Testis (tissue), 2 donors: ENCODE measurements at regions not wholly inside any gene's neighbourhood (a gene's known extent, or its start where the extent isn't known, plus 50 kb on each side); places are given as distances from the start of the nearest gene placed in this dataset.

ENCODE experiments used
- DNase-seq: peaks from one replicate; pipeline ENCODE4 v3.0.0-alpha.2; 2019
- H3K27ac ChIP-seq, 2 donors: fragments of 200-600 bp; sonication (generic); one replicate each; pipeline ENCODE4 v1.5.1; 2019
- H3K27me3 ChIP-seq: fragments of 200-600 bp; sonication (generic); one replicate; pipeline ENCODE4 v1.5.1; 2019
- H3K36me3 ChIP-seq: fragments of 200-600 bp; sonication (generic); one replicate; pipeline ENCODE4 v1.5.1; 2017; ENCODE audit warnings: low read depth; ENCODE audit errors: missing control alignments
- H3K4me1 ChIP-seq: fragments of 200-600 bp; sonication (generic); one replicate; pipeline ENCODE4 v1.5.1; 2019
- H3K4me3 ChIP-seq, 2 donors: fragments of 200-600 bp; sonication (generic); one replicate each; pipeline ENCODE4 v1.5.1; 2017 to 2019
- H3K9me3 ChIP-seq: fragments of 200-600 bp; sonication (generic); one replicate; pipeline ENCODE4 v1.5.1; 2017
- POLR2A ChIP-seq: fragments of 450-650 bp; IDR thresholded peaks from one replicate; pipeline ENCODE4 v1.6.1; 2017; ENCODE audit warnings: antibody characterized with exemption, mild to moderate bottlenecking, moderate library complexity
- WGBS, 2 donors: methylation state at CpG; one replicate each; pipeline ENCODE4 v1.1.5; 2018; 5-methylcytosine and 5-hydroxymethylcytosine counted together
- intact Hi-C: fragments of 100-400 bp; cut with DNase I; formaldehyde crosslinking; loops from one replicate; pipeline ENCODE4 v1.15.1; 2023; ENCODE audit warnings: low total_unique reads
- TF ChIP-seq, protein P1 (sequence below), 3 experiments: fragments of 450-650 bp in 2 of 3; fragments of 200-600 bp in 1 of 3; sonication (generic) in 1 of 3; IDR thresholded peaks; one replicate each; pipeline ENCODE4 v1.5.1; 2016 to 2019; ENCODE audit warnings: antibody characterized with exemption in 3 of 3, mild to moderate bottlenecking in 2 of 3, moderate library complexity in 1 of 3

DNA sequence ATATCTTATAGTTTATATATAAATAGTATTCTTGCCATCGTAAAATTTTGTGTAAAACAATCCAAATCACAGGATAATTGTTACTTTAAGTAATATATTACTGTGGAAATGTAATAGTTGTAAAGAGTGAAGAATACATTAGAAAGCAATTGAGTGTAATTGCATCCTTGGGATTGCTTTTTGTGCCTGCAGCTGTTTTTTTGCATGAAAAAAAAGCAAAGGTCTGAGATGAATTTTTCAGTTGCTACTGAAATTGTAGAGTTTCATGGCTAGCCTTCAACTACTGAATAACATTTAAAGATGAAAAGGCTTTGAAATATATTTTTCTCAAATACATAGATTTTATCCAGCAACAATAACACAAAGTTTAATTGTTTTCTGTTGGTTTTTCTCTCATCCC lies 232.0 kb upstream of the FAM174A start:
- H3K27ac ChIP-seq = no peak overlapping the region
- 54 to 70% methylated on average over 1 of the region's 1 CpG for WGBS, 2 donors
- intact Hi-C loops = no loop called here
- no peaks in the 10 kb centered on the region for H3K36me3 ChIP-seq
- no peaks in the 10 kb centered on the region for H3K27me3 ChIP-seq
- no peaks in the 10 kb centered on the region for H3K4me1 ChIP-seq
- H3K9me3 ChIP-seq = no peaks in the 10 kb centered on the region
- no peak for DNase-seq
- H3K4me3 ChIP-seq = no peak overlapping the region
- TF ChIP-seq POLR2A = no peak
- TF ChIP-seq, protein P1, sequence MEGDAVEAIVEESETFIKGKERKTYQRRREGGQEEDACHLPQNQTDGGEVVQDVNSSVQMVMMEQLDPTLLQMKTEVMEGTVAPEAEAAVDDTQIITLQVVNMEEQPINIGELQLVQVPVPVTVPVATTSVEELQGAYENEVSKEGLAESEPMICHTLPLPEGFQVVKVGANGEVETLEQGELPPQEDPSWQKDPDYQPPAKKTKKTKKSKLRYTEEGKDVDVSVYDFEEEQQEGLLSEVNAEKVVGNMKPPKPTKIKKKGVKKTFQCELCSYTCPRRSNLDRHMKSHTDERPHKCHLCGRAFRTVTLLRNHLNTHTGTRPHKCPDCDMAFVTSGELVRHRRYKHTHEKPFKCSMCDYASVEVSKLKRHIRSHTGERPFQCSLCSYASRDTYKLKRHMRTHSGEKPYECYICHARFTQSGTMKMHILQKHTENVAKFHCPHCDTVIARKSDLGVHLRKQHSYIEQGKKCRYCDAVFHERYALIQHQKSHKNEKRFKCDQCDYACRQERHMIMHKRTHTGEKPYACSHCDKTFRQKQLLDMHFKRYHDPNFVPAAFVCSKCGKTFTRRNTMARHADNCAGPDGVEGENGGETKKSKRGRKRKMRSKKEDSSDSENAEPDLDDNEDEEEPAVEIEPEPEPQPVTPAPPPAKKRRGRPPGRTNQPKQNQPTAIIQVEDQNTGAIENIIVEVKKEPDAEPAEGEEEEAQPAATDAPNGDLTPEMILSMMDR (IDR thresholded peaks at IDR 0.05) = no peak

DNA sequence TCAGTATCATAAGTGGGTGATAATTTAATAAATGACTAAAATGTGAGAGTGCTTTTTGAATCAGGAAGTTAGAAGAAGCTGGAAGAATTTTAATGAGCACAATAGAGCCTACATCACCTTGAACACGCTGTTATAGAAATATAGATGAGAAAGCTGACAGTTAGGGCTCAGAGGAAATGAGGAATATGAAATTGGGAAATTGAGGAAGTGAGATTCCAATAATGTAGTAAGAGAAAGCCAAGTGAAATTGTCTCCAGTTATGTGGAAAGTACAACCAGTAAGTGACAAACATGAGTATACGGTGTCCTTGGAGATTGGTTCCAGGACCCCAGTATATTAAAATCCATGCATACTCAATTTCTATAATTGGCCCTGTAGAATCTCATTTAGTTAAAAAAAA lies 235.9 kb upstream of the FAM174A start:
- whole genome bisulfite sequencing, 2 donors = 93 to 94% methylated on average over 2 of the region's 2 CpGs
- Histone ChIP-seq H3K36me3 (no peaks in the 10 kb centered on the region), H3K4me1 (no peaks in the 10 kb centered on the region), H3K27ac (no peak overlapping the region), H3K4me3 (no peak overlapping the region), H3K27me3 (no peaks in the 10 kb centered on the region), H3K9me3 (no peaks in the 10 kb centered on the region)
- DNase-seq = no peak
- intact Hi-C loops = no loop called here
- no peak for TF ChIP-seq POLR2A

DNA sequence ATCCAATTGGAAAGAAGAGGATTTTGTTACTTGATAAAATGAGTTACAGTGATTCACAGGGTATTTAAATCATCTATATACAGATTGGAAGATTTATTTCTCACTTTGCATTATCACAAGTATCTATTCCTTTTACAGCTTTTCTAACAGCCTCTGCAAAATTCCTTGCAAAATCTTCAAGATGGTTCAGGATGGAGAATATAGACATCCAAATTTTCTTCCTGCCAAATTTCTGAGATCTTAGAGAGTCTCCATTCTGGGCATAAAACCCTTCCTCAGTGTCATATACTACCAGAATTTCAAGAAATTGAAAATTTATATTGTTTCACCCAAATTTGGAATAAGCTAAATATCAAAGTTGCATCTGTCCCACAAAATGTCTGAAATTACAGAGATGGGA lies 259.1 kb upstream of the FAM174A start:
- Histone ChIP-seq H3K9me3 (no peaks in the 10 kb centered on the region), H3K4me1 (no peaks in the 10 kb centered on the region), H3K27ac (no peak overlapping the region), H3K36me3 (no peaks in the 10 kb centered on the region), H3K27me3 (no peaks in the 10 kb centered on the region), H3K4me3 (no peak overlapping the region)
- TF ChIP-seq, protein P1 (IDR thresholded peaks at IDR 0.05) = no peak
- no peak for TF ChIP-seq POLR2A
- intact Hi-C loops = no loop called here
- no peak for DNase-seq

DNA sequence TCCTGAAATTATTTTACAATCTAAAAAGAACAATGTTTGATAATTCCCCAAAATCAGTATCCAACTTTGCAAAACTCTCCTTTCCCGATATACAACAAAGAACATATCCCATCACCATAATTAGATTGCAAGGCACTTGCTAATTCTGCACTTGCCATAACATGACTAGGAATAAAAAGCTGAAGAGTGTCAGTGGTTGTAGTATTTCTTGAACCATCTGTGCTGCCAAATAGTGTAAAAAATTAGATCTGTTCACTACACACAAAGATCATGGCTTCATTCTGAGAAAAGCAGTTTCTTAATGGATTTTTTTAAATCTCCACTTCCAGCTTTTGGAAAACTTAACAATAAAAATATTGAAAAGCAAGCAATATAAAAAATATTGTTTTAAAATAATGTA lies 259.5 kb upstream of the FAM174A start:
- no peaks in the 10 kb centered on the region for H3K36me3 ChIP-seq
- H3K27me3 ChIP-seq = no peaks in the 10 kb centered on the region
- WGBS, 2 donors = 97% methylated on average over 1 of the region's 1 CpG
- no peak overlapping the region for H3K27ac ChIP-seq
- H3K4me1 ChIP-seq = no peaks in the 10 kb centered on the region
- intact Hi-C loops = no loop called here
- no peak for DNase-seq
- no peak for TF ChIP-seq POLR2A
- TF ChIP-seq, protein P1 (IDR thresholded peaks at IDR 0.05) = no peak
- H3K4me3 ChIP-seq = no peak overlapping the region
- H3K9me3 ChIP-seq = no peaks in the 10 kb centered on the region

DNA sequence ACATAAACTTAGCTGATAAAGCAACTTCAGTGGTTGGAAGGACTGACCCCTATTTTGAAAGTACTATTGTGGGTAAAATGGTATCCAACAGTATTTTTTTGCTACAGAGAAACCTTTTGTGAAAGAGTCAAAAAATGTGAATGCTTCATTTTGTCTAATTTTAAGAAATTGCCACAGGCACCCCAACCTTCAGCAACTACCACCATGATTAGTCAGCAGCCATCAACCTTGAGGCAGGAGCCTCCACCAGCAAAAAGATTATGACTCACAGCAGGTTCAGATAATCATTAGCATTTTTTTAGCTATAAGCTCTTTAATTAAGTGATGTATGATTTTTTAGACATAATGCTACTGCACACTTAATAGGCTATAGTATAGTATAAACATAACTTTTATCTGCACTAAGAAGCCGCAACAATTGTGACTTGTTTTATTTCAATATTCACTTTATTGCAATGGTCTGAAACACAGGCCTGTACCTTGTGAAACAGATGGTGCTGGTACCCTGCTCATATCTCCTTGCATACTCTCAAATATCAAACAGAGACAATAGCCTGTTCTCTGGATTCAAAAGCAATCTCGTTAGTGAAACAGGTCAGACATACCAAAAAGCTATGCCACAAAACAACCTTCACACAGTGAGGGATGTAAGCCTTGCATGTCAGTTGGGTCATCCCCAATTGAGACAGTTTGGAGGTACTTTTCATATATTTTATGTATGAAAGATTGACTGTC lies 261.2 kb upstream of the FAM174A start:
- H3K36me3 ChIP-seq = no peaks in the 10 kb centered on the region
- H3K27me3 ChIP-seq = no peaks in the 10 kb centered on the region
- DNase-seq = no peak
- TF ChIP-seq POLR2A = no peak
- TF ChIP-seq, protein P1 (IDR thresholded peaks at IDR 0.05) = no peak
- WGBS, 2 donors = 76 to 91% methylated on average over 2 of the region's 2 CpGs
- H3K9me3 ChIP-seq = no peaks in the 10 kb centered on the region
- H3K4me1 ChIP-seq = no peaks in the 10 kb centered on the region
- no peak overlapping the region for H3K4me3 ChIP-seq
- intact Hi-C loops = no loop called here
- no peak overlapping the region for H3K27ac ChIP-seq
